ENCODE measurements at regions not wholly inside any gene's neighbourhood (a gene's known extent, or its start where the extent isn't known, plus 50 kb on each side); places are given as distances from the start of the nearest gene placed in this dataset.
"Not testable (repeated sequence)": the region's sequence is repeated elsewhere in the genome, so short reads cannot be mapped to it uniquely, and the experiment has no call there.

- no peak for DNase-seq
Observed at GRCh38 chr3:4077950-4078349, 225.2 kb upstream of the SETMAR start.

- peak; percentile 24 for DNase-seq
Observed at GRCh38 chr3:4078903-4079302, 224.3 kb upstream of the SETMAR start.

GRCh38 chr3:4079339-4080195 lies 223.6 kb upstream of the SETMAR start:
- DNase-seq = peak; percentile 31

GRCh38 chr3:4083225-4084015 lies 219.7 kb upstream of the SETMAR start:
- no peak for DNase-seq

- no peak for DNase-seq
Observed at GRCh38 chr3:4084271-4084670, 218.9 kb upstream of the SETMAR start.

- DNase-seq = not testable (repeated sequence)
Observed at GRCh38 chr3:4086662-4087061, 216.5 kb upstream of the SETMAR start.

- DNase-seq = no peak
Observed at GRCh38 chr3:4091786-4092185, 211.4 kb upstream of the SETMAR start.

GRCh38 chr3:4097801-4098200 lies 205.4 kb upstream of the SETMAR start:
- DNase-seq = no peak

- DNase-seq = no peak
Observed at GRCh38 chr3:4099607-4100006, 203.6 kb upstream of the SETMAR start.

GRCh38 chr3:4107430-4107829 lies 195.7 kb upstream of the SETMAR start:
- DNase-seq = no peak

GRCh38 chr3:4113811-4114522 lies 189.2 kb upstream of the SETMAR start:
- no peak for DNase-seq

GRCh38 chr3:4119119-4119518 lies 184.1 kb upstream of the SETMAR start:
- no peak for DNase-seq

GRCh38 chr3:4125576-4125975 lies 177.6 kb upstream of the SETMAR start:
- DNase-seq = no peak

GRCh38 chr3:4138150-4138785 lies 164.9 kb upstream of the SETMAR start:
- DNase-seq = no peak

GRCh38 chr3:4138786-4139431 lies 164.3 kb upstream of the SETMAR start:
- DNase-seq = no peak

GRCh38 chr3:4139462-4140140 lies 163.6 kb upstream of the SETMAR start:
- DNase-seq = no peak

GRCh38 chr3:4140921-4141320 lies 162.2 kb upstream of the SETMAR start:
- DNase-seq = no peak

- no peak for DNase-seq
Observed at GRCh38 chr3:4147556-4148118, 155.5 kb upstream of the SETMAR start.

- no peak for DNase-seq
Observed at GRCh38 chr3:4149296-4149695, 153.9 kb upstream of the SETMAR start.

GRCh38 chr3:4150816-4151215 lies 152.4 kb upstream of the SETMAR start:
- no peak for DNase-seq

- no peak for DNase-seq
Observed at GRCh38 chr3:4151859-4152258, 151.3 kb upstream of the SETMAR start.

GRCh38 chr3:4153771-4154170 lies 149.4 kb upstream of the SETMAR start:
- no peak for DNase-seq
